Ramos (cell line): ENCODE measurements at regions not wholly inside any gene's neighbourhood (a gene's known extent, or its start where the extent isn't known, plus 50 kb on each side); places are given as distances from the start of the nearest gene placed in this dataset.

Experiments used
- in situ Hi-C: fragments of 300-500 bp; cut with MboI; formaldehyde crosslinking; loops from one replicate; pipeline ENCODE4 v1.14.3; 2022; ENCODE audit warnings: low sequenced_read_pairs; ENCODE audit not compliant: unreplicated experiment

GRCh38 chr1:195948123-195948895, 659.9 kb downstream of the KCNT2 start:
- in situ Hi-C loops: no loop called here

GRCh38 chr1:195946500-195946899, 661.7 kb downstream of the KCNT2 start:
- in situ Hi-C loops: no loop called here

GRCh38 chr1:195941795-195942194, 666.4 kb downstream of the KCNT2 start:
- in situ Hi-C loops: no loop called here

- in situ Hi-C loops: no loop called here
Measured at GRCh38 chr1:195941314-195941713, 666.9 kb downstream of the KCNT2 start.

GRCh38 chr1:195939844-195940243, 668.4 kb downstream of the KCNT2 start:
- in situ Hi-C loops: no loop called here

- in situ Hi-C loops: no loop called here
Measured at GRCh38 chr1:195934817-195935553, 673.3 kb downstream of the KCNT2 start.

GRCh38 chr1:195933835-195934234, 674.4 kb downstream of the KCNT2 start:
- in situ Hi-C loops: no loop called here

GRCh38 chr1:195915826-195916225, 692.4 kb downstream of the KCNT2 start:
- in situ Hi-C loops: no loop called here

- in situ Hi-C loops: no loop called here
Measured at GRCh38 chr1:195909061-195909460, 699.2 kb downstream of the KCNT2 start.

GRCh38 chr1:195908121-195908520, 700.1 kb downstream of the KCNT2 start:
- in situ Hi-C loops: no loop called here

GRCh38 chr1:195903203-195903602, 705.0 kb downstream of the KCNT2 start:
- in situ Hi-C loops: no loop called here

GRCh38 chr1:195902779-195903178, 705.5 kb downstream of the KCNT2 start:
- in situ Hi-C loops: no loop called here

GRCh38 chr1:195899762-195900352, 708.4 kb downstream of the KCNT2 start:
- in situ Hi-C loops: no loop called here

GRCh38 chr1:195898924-195899323, 709.3 kb downstream of the KCNT2 start:
- in situ Hi-C loops: no loop called here

GRCh38 chr1:195898373-195898772, 709.9 kb downstream of the KCNT2 start:
- in situ Hi-C loops: no loop called here

GRCh38 chr1:195897076-195897475, 711.2 kb downstream of the KCNT2 start:
- in situ Hi-C loops: no loop called here

GRCh38 chr1:195894411-195894810, 713.8 kb downstream of the KCNT2 start:
- in situ Hi-C loops: no loop called here

GRCh38 chr1:195886000-195886399, 722.2 kb downstream of the KCNT2 start:
- in situ Hi-C loops: no loop called here

GRCh38 chr1:195878478-195878877, 729.8 kb downstream of the KCNT2 start:
- in situ Hi-C loops: no loop called here

GRCh38 chr1:195876792-195877191, 731.4 kb downstream of the KCNT2 start:
- in situ Hi-C loops: no loop called here

- in situ Hi-C loops: no loop called here
Measured at GRCh38 chr1:195872376-195872775, 735.9 kb downstream of the KCNT2 start.
